Ectodermal cell (in vitro differentiated cells): ENCODE measurements at regions not wholly inside any gene's neighbourhood (a gene's known extent, or its start where the extent isn't known, plus 50 kb on each side); places are given as distances from the start of the nearest gene placed in this dataset.

ENCODE experiments used
- H3K27ac ChIP-seq: 2 replicates; pipeline ENCODE4 v1.7.0; 2013; ENCODE audit warnings: mild to moderate bottlenecking, low read depth, low read length; ENCODE audit not compliant: insufficient read depth, poor library complexity, severe bottlenecking
- H3K27me3 ChIP-seq: 2 replicates; pipeline ENCODE4 v1.7.0; 2013; ENCODE audit warnings: mild to moderate bottlenecking, low read length; ENCODE audit not compliant: insufficient read depth, control insufficient read depth, poor library complexity, severe bottlenecking
- H3K36me3 ChIP-seq: one replicate; pipeline ENCODE4 v1.7.0; 2013; ENCODE audit warnings: low read length; ENCODE audit not compliant: control insufficient read depth, insufficient read depth
- H3K4me1 ChIP-seq: one replicate; pipeline ENCODE4 v1.7.0; 2013; ENCODE audit warnings: low read length; ENCODE audit not compliant: control insufficient read depth, insufficient read depth
- H3K4me3 ChIP-seq: 2 replicates; pipeline ENCODE4 v1.7.0; 2013; ENCODE audit warnings: low read depth, low read length, control low read depth; ENCODE audit not compliant: insufficient read depth
- H3K9me3 ChIP-seq: 2 replicates; pipeline ENCODE4 v1.7.0; 2013; ENCODE audit warnings: mild to moderate bottlenecking, low read length, moderate library complexity; ENCODE audit not compliant: control insufficient read depth
- WGBS, 2 experiments: methylation state at CpG; one replicate each; pipeline ENCODE4 v1.1.7; 2013; ENCODE audit warnings: missing lambda C conversion rate in 2 of 2; 5-methylcytosine and 5-hydroxymethylcytosine counted together

- H3K4me3 ChIP-seq, result no peak overlapping the region
- H3K27ac ChIP-seq, result no peak overlapping the region
- no peaks in the 10 kb centered on the region for H3K27me3 ChIP-seq
- H3K36me3 ChIP-seq, result no peaks in the 10 kb centered on the region
- WGBS, 2 experiments, result 85 to 88% methylated on average over 5 of the region's 5 CpGs
- H3K4me1 ChIP-seq, result no peaks in the 10 kb centered on the region
- H3K9me3 ChIP-seq, result no peaks in the 10 kb centered on the region
These were observed 625.8 kb upstream of the B3GAT1 start for GRCh38 chr11:135037828-135038227.

GRCh38 chr11:135036488-135037297 lies 624.7 kb upstream of the B3GAT1 start:
- WGBS, 2 experiments, result 86 to 89% methylated on average over 19 of the region's 19 CpGs

GRCh38 chr11:135035282-135035681 lies 623.2 kb upstream of the B3GAT1 start:
- Histone ChIP-seq H3K27ac (no peak overlapping the region), H3K9me3 (no peaks in the 10 kb centered on the region), H3K4me1 (no peaks in the 10 kb centered on the region), H3K4me3 (no peak overlapping the region), H3K27me3 (no peaks in the 10 kb centered on the region), H3K36me3 (no peaks in the 10 kb centered on the region)
- WGBS, 2 experiments, result 92 to 95% methylated on average over 3 of the region's 3 CpGs

More at GRCh38 chr11:135036488-135037297, 624.7 kb upstream of the B3GAT1 start:
- Histone ChIP-seq H3K9me3 (no peaks in the 10 kb centered on the region), H3K36me3 (no peaks in the 10 kb centered on the region), H3K27ac (no peak overlapping the region), H3K4me1 (no peaks in the 10 kb centered on the region), H3K4me3 (no peak overlapping the region), H3K27me3 (no peaks in the 10 kb centered on the region)

GRCh38 chr11:135033540-135033939 lies 621.5 kb upstream of the B3GAT1 start:
- Histone ChIP-seq H3K9me3 (no peaks in the 10 kb centered on the region), H3K36me3 (no peaks in the 10 kb centered on the region), H3K27ac (no peak overlapping the region), H3K4me3 (no peak overlapping the region), H3K27me3 (no peaks in the 10 kb centered on the region), H3K4me1 (no peaks in the 10 kb centered on the region)
- WGBS, 2 experiments, result 19 to 32% methylated on average over 5 of the region's 5 CpGs

GRCh38 chr11:135031205-135031989 lies 619.4 kb upstream of the B3GAT1 start:
- H3K4me1 ChIP-seq, result no peaks in the 10 kb centered on the region
- no peaks in the 10 kb centered on the region for H3K27me3 ChIP-seq
- H3K27ac ChIP-seq, result no peak overlapping the region
- H3K9me3 ChIP-seq, result no peaks in the 10 kb centered on the region
- WGBS, 2 experiments, result 95% methylated on average over 8 of the region's 8 CpGs
- H3K4me3 ChIP-seq, result no peak overlapping the region
- H3K36me3 ChIP-seq, result no peaks in the 10 kb centered on the region

GRCh38 chr11:135027461-135027860 lies 615.4 kb upstream of the B3GAT1 start:
- 21 to 25% methylated on average over 3 of the region's 5 CpGs for WGBS, 2 experiments
- Histone ChIP-seq H3K36me3 (no peaks in the 10 kb centered on the region), H3K27ac (no peak overlapping the region), H3K4me3 (no peak overlapping the region), H3K4me1 (peaks cover 4% of the 10 kb centered on the region), H3K9me3 (no peaks in the 10 kb centered on the region), H3K27me3 (no peaks in the 10 kb centered on the region)

GRCh38 chr11:135023499-135023898 lies 611.5 kb upstream of the B3GAT1 start:
- H3K4me1 ChIP-seq, result peaks cover 4% of the 10 kb centered on the region
- no peak overlapping the region for H3K27ac ChIP-seq
- H3K4me3 ChIP-seq, result no peak overlapping the region
- H3K36me3 ChIP-seq, result no peaks in the 10 kb centered on the region
- WGBS, 2 experiments, result 82 to 87% methylated on average over 2 of the region's 2 CpGs
- no peaks in the 10 kb centered on the region for H3K9me3 ChIP-seq
- H3K27me3 ChIP-seq, result no peaks in the 10 kb centered on the region

- Histone ChIP-seq H3K36me3 (no peaks in the 10 kb centered on the region), H3K9me3 (no peaks in the 10 kb centered on the region), H3K4me3 (no peak overlapping the region), H3K27me3 (no peaks in the 10 kb centered on the region), H3K4me1 (peaks cover 4% of the 10 kb centered on the region), H3K27ac (no peak overlapping the region)
- 90 to 99% methylated on average over 4 of the region's 4 CpGs for WGBS, 2 experiments
These were observed 610.4 kb upstream of the B3GAT1 start for GRCh38 chr11:135022454-135022853.

GRCh38 chr11:135019899-135020298 lies 607.9 kb upstream of the B3GAT1 start:
- H3K27ac ChIP-seq, result no peak overlapping the region
- H3K4me3 ChIP-seq, result no peak overlapping the region
- 90 to 91% methylated on average over 2 to 3 of the region's 4 CpGs for WGBS, 2 experiments
- H3K9me3 ChIP-seq, result no peaks in the 10 kb centered on the region
- H3K27me3 ChIP-seq, result no peaks in the 10 kb centered on the region
- H3K4me1 ChIP-seq, result peaks cover 4% of the 10 kb centered on the region
- no peaks in the 10 kb centered on the region for H3K36me3 ChIP-seq

GRCh38 chr11:135019343-135019871 lies 607.4 kb upstream of the B3GAT1 start:
- 87 to 93% methylated on average over 8 of the region's 8 CpGs for WGBS, 2 experiments
- no peak overlapping the region for H3K27ac ChIP-seq

More at GRCh38 chr11:135019343-135019871, 607.4 kb upstream of the B3GAT1 start:
- no peak overlapping the region for H3K4me3 ChIP-seq
- peaks cover 4% of the 10 kb centered on the region for H3K4me1 ChIP-seq
- H3K9me3 ChIP-seq, result no peaks in the 10 kb centered on the region
- no peaks in the 10 kb centered on the region for H3K36me3 ChIP-seq
- no peaks in the 10 kb centered on the region for H3K27me3 ChIP-seq
